ENCODE measurements at regions not wholly inside any gene's neighbourhood (a gene's known extent, or its start where the extent isn't known, plus 50 kb on each side); places are given as distances from the start of the nearest gene placed in this dataset.

GRCh38 chr1:90155721-90156487, 161.0 kb downstream of the ZNF326 start:
- H3K4me1 ChIP-seq = no peaks in the 10 kb centered on the region
- no peak for DNase-seq
- no peaks in the 10 kb centered on the region for H3K36me3 ChIP-seq
- intact Hi-C loops (cut with DNase I) = no loop called here
- 78 to 86% methylated on average over 2 of the region's 2 CpGs for WGBS, 2 donors
- TF ChIP-seq, protein P1, sequence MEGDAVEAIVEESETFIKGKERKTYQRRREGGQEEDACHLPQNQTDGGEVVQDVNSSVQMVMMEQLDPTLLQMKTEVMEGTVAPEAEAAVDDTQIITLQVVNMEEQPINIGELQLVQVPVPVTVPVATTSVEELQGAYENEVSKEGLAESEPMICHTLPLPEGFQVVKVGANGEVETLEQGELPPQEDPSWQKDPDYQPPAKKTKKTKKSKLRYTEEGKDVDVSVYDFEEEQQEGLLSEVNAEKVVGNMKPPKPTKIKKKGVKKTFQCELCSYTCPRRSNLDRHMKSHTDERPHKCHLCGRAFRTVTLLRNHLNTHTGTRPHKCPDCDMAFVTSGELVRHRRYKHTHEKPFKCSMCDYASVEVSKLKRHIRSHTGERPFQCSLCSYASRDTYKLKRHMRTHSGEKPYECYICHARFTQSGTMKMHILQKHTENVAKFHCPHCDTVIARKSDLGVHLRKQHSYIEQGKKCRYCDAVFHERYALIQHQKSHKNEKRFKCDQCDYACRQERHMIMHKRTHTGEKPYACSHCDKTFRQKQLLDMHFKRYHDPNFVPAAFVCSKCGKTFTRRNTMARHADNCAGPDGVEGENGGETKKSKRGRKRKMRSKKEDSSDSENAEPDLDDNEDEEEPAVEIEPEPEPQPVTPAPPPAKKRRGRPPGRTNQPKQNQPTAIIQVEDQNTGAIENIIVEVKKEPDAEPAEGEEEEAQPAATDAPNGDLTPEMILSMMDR (IDR thresholded peaks at IDR 0.05) = no peak
- no peak for TF ChIP-seq POLR2A (IDR thresholded peaks at IDR 0.05)
- H3K27me3 ChIP-seq = no peaks in the 10 kb centered on the region
- H3K4me3 ChIP-seq = no peak overlapping the region
- no peak overlapping the region for H3K27ac ChIP-seq
- peaks cover 0 to 4% (median 0%) of the 10 kb centered on the region in 4 donors for H3K9me3 ChIP-seq

GRCh38 chr1:90154711-90155110, 159.8 kb downstream of the ZNF326 start:
- H3K27me3 ChIP-seq = no peaks in the 10 kb centered on the region
- no peak for TF ChIP-seq EP300 (IDR thresholded peaks at IDR 0.05)
- TF ChIP-seq, protein P1 (IDR thresholded peaks at IDR 0.05) = no peak
- TF ChIP-seq POLR2AphosphoS5 (IDR thresholded peaks at IDR 0.05) = no peak
- TF ChIP-seq POLR2A (IDR thresholded peaks at IDR 0.05) = no peak
- intact Hi-C loops (cut with DNase I) = no loop called here
- H3K4me1 ChIP-seq = no peaks in the 10 kb centered on the region
- H3K36me3 ChIP-seq = no peaks in the 10 kb centered on the region
- DNase-seq = no peak
- peaks cover 0 to 4% (median 0%) of the 10 kb centered on the region in 4 donors for H3K9me3 ChIP-seq
- no peak overlapping the region for H3K4me3 ChIP-seq
- no peak overlapping the region for H3K27ac ChIP-seq
- 81 to 90% methylated on average over 4 of the region's 4 CpGs for whole genome bisulfite sequencing, 2 donors

GRCh38 chr1:90149101-90149500, 154.2 kb downstream of the ZNF326 start:
- Histone ChIP-seq H3K27me3 (no peaks in the 10 kb centered on the region), H3K4me3 (no peak overlapping the region), H3K4me1 (no peaks in the 10 kb centered on the region), H3K27ac (no peak overlapping the region), H3K9me3 (peaks cover 0 to 4% (median 0%) of the 10 kb centered on the region in 4 donors), H3K36me3 (no peaks in the 10 kb centered on the region)
- WGBS, 2 donors = 85 to 89% methylated on average over 6 of the region's 6 CpGs
- DNase-seq = no peak
- TF ChIP-seq POLR2AphosphoS5 (IDR thresholded peaks at IDR 0.05) (no peak), POLR2A (IDR thresholded peaks at IDR 0.05) (no peak), EP300 (IDR thresholded peaks at IDR 0.05) (no peak)
- TF ChIP-seq, protein P1 (IDR thresholded peaks at IDR 0.05) = no peak
- intact Hi-C loops (cut with DNase I) = no loop called here

- H3K27ac ChIP-seq = no peak overlapping the region
- DNase-seq = no peak
- no peak for TF ChIP-seq POLR2A (IDR thresholded peaks at IDR 0.05)
- intact Hi-C loops (cut with DNase I) = no loop called here
- H3K27me3 ChIP-seq = no peaks in the 10 kb centered on the region
- H3K4me3 ChIP-seq = no peak overlapping the region
- no peaks in the 10 kb centered on the region for H3K4me1 ChIP-seq
- no peaks in the 10 kb centered on the region for H3K36me3 ChIP-seq
- no peaks in the 10 kb centered on the region for H3K9me3 ChIP-seq
Measured at GRCh38 chr1:90147093-90147492, 152.2 kb downstream of the ZNF326 start.

DNA sequence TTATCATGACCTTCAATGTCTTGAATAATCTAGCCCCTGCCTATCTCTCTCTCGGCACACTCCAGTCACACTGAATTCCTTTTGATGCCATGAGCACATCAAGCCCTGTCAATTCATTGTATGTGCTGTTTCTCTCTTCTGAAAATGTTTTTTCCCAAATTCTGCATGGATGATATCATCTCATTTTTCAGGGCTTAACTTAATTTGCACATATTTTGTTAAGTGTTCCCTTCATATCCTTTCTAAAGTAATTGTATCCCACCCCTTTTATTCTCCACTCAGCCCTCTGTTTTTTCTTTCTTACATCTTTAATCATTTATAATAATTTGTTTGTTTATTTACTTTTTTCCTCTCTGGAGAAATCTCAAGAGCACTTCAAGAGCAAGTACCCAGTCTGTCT, 149.9 kb downstream of the ZNF326 start:
- WGBS, 2 donors = 93 to 96% methylated on average over 1 of the region's 1 CpG
- Histone ChIP-seq H3K4me1 (no peaks in the 10 kb centered on the region), H3K36me3 (no peaks in the 10 kb centered on the region), H3K27ac (no peak overlapping the region), H3K27me3 (no peaks in the 10 kb centered on the region), H3K9me3 (no peaks in the 10 kb centered on the region), H3K4me3 (no peak overlapping the region)
- DNase-seq = no peak
- intact Hi-C loops (cut with DNase I) = no loop called here
- TF ChIP-seq POLR2AphosphoS5 (IDR thresholded peaks at IDR 0.05) (no peak), POLR2A (IDR thresholded peaks at IDR 0.05) (no peak)
- TF ChIP-seq, protein P1 (IDR thresholded peaks at IDR 0.05) = no peak

All from sigmoid colon (tissue), 6 donors.